ENCODE measurements at regions not wholly inside any gene's neighbourhood (a gene's known extent, or its start where the extent isn't known, plus 50 kb on each side); places are given as distances from the start of the nearest gene placed in this dataset.

- TF ChIP-seq EZH2 (IDR thresholded peaks at IDR 0.05; ENCODE audit: insufficient read depth, poor library complexity, severe bottlenecking) (no peak), EZH2phosphoT487 (IDR thresholded peaks at IDR 0.05; ENCODE audit: insufficient read depth, low read depth) (no peak)
Measured at GRCh38 chr9:8241201-8241600, 441.6 kb upstream of the DMAC1 start.
